C4-2B (cell line): ENCODE measurements at regions not wholly inside any gene's neighbourhood (a gene's known extent, or its start where the extent isn't known, plus 50 kb on each side); places are given as distances from the start of the nearest gene placed in this dataset.

Experiments
- CTCF ChIP-seq: fragments of 450-650 bp; conservative IDR thresholded peaks from 2 replicates; pipeline ENCODE4 v1.5.1; 2017; ENCODE audit warnings: mild to moderate bottlenecking
- ZFX ChIP-seq: fragments of 450-650 bp; IDR thresholded peaks from 2 replicates; pipeline ENCODE4 v1.6.1; 2017

DNA sequence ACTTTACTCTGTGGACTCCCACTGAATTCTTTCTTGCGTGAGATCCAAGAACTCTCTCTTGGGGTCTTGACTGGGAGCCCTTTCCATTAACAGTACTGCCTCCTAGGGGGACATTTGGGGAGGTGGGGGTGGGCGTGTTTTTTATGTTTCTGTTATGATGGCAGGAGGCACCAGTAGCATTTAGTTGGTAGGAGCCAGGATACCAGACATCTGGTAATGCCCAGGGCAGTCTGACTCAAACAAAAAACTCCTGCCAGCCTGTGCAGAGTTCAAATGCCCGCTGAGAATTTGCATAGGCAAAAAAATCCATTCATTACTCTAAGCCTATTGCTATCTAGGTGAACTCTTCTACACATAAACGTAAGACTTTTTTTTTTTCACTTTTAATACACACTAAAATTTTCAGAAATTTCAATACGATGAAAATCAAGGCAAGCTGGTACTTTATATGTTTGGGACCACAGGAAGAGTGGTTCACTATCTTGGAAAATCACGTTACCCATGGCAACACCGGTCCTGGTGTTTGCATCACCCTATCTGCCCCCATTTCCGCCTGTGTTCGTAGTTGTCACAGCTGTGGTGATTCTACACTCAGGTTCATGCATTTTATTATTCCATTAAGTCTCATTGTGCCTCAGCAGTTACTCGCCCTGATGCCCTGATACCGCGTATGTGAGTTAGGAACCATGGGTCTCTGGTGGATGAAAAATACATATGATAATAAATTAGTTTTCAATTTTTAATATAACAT is 121.1 kb upstream of the XYLT1 start:
- TF ChIP-seq CTCF, result no peak
- no peak for TF ChIP-seq ZFX
